ENCODE measurements at regions not wholly inside any gene's neighbourhood (a gene's known extent, or its start where the extent isn't known, plus 50 kb on each side); places are given as distances from the start of the nearest gene placed in this dataset.

- no peak for TF ChIP-seq CTCF (IDR thresholded peaks at IDR 0.05; ENCODE audit: insufficient read depth, low read depth, low read length)
- DNase-seq (ENCODE audit: low read depth): no peak
- no peak overlapping the region for H3K4me3 ChIP-seq (ENCODE audit: low read depth, low read length)
- POLR2A ChIA-PET: no interaction called here
- H3K36me3 ChIP-seq (ENCODE audit: control insufficient read depth, insufficient read depth, low read length): no peaks in the 10 kb centered on the region
- H3K27me3 ChIP-seq (ENCODE audit: control insufficient read depth, insufficient read depth, low read length): no peaks in the 10 kb centered on the region
- CTCF ChIA-PET: no interaction called here
Observed at GRCh38 chr17:74117087-74117698, 86.3 kb upstream of the RPL38 start.

GRCh38 chr17:74117999-74118421 is 85.5 kb upstream of the RPL38 start:
- Histone ChIP-seq H3K27me3 (ENCODE audit: control insufficient read depth, insufficient read depth, low read length) (no peaks in the 10 kb centered on the region), H3K36me3 (ENCODE audit: control insufficient read depth, insufficient read depth, low read length) (no peaks in the 10 kb centered on the region), H3K4me3 (ENCODE audit: low read depth, low read length) (no peak overlapping the region)
- ChIA-PET POLR2A (no interaction called here), CTCF (no interaction called here)
- TF ChIP-seq CTCF (IDR thresholded peaks at IDR 0.05; ENCODE audit: insufficient read depth, low read depth, low read length): no peak
- no peak for DNase-seq (ENCODE audit: low read depth)

GRCh38 chr17:74118504-74118903 is 85.0 kb upstream of the RPL38 start:
- CTCF ChIA-PET: no interaction called here
- POLR2A ChIA-PET: no interaction called here
- TF ChIP-seq CTCF (IDR thresholded peaks at IDR 0.05; ENCODE audit: insufficient read depth, low read depth, low read length): no peak
- Histone ChIP-seq H3K4me3 (ENCODE audit: low read depth, low read length) (no peak overlapping the region), H3K27me3 (ENCODE audit: control insufficient read depth, insufficient read depth, low read length) (no peaks in the 10 kb centered on the region), H3K36me3 (ENCODE audit: control insufficient read depth, insufficient read depth, low read length) (no peaks in the 10 kb centered on the region)
- DNase-seq (ENCODE audit: low read depth): no peak

- POLR2A ChIA-PET: no interaction called here
- CTCF ChIA-PET: no interaction called here
Observed at GRCh38 chr17:74119049-74119580, 84.4 kb upstream of the RPL38 start.

GRCh38 chr17:74119965-74120364 is 83.5 kb upstream of the RPL38 start:
- no peak overlapping the region for H3K4me3 ChIP-seq (ENCODE audit: low read depth, low read length)
- no peak for TF ChIP-seq CTCF (IDR thresholded peaks at IDR 0.05; ENCODE audit: insufficient read depth, low read depth, low read length)
- no peaks in the 10 kb centered on the region for H3K27me3 ChIP-seq (ENCODE audit: control insufficient read depth, insufficient read depth, low read length)
- POLR2A ChIA-PET: no interaction called here
- DNase-seq (ENCODE audit: low read depth): no peak
- CTCF ChIA-PET: no interaction called here
- no peaks in the 10 kb centered on the region for H3K36me3 ChIP-seq (ENCODE audit: control insufficient read depth, insufficient read depth, low read length)

More at GRCh38 chr17:74119049-74119580, 84.4 kb upstream of the RPL38 start:
- Histone ChIP-seq H3K4me3 (ENCODE audit: low read depth, low read length) (no peak overlapping the region), H3K27me3 (ENCODE audit: control insufficient read depth, insufficient read depth, low read length) (no peaks in the 10 kb centered on the region), H3K36me3 (ENCODE audit: control insufficient read depth, insufficient read depth, low read length) (no peaks in the 10 kb centered on the region)
- TF ChIP-seq CTCF (IDR thresholded peaks at IDR 0.05; ENCODE audit: insufficient read depth, low read depth, low read length): no peak
- DNase-seq (ENCODE audit: low read depth): no peak
